OCI-M2 (cell line): ENCODE measurements at regions not wholly inside any gene's neighbourhood (a gene's known extent, or its start where the extent isn't known, plus 50 kb on each side); places are given as distances from the start of the nearest gene placed in this dataset.

ENCODE experiments used
- DNase-seq: peaks from one replicate; lab custom pipeline; 2025; ENCODE audit not compliant: unreplicated experiment; lab: John Stamatoyannopoulos, UW

- DNase-seq: no peak
Observed at GRCh38 chr3:82942041-82942440, 1180.6 kb upstream of the GBE1 start.

GRCh38 chr3:82940124-82940523 lies 1178.7 kb upstream of the GBE1 start:
- DNase-seq: no peak

DNA sequence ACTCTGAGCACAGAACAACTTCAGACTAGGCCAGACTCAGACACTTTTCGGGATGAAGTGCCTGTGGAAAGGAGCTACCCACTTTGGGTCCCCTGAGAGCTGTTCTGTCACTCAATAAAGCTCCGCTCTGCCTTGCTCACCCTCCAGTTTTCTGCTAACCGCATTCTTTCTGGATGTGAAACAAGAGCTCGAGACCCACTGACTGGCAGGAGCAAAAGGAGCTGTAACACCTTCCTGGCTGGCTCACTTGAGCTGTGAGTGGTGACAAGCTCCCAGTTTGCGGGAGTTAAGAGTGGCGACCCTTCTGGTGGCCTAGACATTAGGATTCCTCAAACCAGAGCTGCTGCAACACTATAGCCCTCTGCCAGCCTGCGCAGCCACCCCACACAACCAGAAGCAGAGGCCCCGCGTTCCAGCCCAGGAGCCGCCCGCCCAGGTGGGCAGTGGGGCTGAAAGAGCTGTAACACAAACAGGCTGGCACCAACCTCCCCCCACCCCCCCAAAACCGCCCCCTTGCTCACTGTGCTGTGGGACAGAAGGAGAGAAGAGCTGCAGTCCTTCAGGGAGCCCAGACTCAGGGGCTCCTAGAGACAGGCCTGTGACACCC lies 1178.1 kb upstream of the GBE1 start:
- DNase-seq: no peak

DNA sequence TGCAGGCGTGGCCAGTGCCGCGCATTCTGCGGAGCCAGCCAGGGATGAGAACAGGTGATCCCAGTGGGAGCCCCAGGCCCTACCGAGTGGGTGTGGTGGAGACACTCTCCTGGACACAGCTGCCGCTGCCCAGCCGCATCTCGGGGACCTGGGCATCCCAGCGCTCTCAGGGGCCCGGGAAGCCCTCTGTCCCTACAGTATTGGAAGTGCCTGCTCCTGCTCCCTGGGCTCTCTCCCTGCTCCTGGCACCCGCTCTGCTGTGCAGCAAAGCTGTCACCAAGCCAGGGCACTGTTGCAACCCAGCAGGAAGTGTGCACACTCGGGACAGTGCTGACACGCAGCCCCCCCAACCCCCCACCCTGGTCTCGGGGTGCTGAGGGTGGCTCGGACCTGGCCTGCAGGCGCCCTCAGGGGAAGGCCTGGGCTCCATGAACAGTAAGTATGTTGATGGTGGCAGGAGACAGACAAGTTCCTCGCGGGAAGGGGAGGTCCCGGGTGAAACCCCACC lies 1177.4 kb upstream of the GBE1 start:
- no peak for DNase-seq

DNA sequence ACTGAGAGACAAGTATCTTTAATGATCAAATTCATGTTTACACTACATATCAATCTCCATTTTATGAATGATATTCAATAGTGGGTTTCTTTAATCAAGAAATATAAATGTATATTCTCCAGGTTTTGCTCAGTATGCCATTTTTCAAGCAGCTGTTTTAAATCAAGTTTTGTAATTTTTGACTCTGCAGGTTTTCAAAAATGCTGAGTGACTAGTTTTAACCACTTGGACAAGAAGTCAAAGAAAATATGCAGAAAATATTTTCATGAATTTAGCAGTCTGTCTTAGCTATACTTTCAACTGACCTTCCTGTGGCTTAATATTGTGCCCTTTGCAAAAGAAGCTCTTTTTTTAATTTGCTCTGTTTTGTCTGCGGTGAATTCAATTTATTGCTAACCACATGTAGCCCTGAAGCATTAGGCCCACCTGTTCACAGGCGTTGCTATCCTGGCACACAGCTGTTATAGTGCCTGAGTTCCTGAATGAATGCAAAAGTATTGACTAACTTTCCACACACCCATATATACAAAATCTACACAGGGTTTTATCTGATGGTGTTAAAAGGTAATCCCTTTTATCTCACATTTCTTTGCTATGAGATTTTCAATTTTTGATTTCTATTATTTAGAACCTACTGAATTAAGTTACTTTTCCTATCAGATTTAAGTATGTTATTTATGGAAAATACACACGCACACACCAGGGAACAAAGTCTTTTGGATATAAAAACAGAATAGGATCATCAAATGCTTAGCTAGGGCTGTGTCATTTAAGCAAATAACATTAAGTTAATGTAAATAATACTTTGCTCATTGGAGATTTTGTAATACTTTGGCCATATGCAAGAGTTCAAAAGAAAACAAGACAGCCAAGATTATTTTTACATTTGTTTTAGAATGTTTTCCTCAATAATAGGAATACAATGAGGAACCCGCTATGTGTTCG lies 1166.1 kb upstream of the GBE1 start:
- no peak for DNase-seq

DNA sequence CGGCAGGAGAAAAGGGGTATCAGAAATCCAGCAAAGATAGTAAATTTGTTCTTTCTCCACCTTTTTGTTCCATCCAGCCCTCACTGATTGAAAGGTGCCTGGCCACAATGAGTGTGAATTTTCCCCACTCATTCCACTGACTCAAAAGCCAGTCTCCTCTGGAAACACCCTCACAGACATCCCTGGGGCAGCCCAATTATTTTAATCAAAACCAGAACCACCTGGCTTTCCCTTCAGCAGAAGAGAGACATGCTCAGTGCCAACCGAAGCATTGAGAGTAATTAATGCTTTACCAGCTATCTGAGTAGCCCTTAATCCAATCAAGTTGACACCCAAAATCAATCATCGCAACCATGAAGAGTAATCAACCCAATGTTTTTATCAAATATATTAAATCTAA lies 1129.6 kb upstream of the GBE1 start:
- no peak for DNase-seq

DNA sequence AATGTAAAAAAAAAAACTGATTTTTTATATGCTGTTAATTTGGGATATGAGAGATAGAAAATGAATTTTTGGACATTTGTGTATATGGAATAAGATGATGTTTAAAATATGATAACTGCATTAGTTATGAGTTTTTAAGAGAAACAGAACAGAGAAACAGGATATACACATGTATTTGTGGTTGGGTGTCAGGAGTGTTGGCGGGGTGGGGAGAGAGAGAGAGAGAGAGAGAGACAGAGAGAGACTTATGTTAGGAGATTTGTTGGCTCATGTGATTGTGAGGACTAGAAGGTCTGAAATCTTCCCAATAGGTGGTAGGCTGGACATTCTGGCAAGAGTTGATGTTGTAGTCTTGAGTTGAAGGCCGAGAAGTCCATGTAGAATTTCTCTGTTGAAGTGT lies 1121.6 kb upstream of the GBE1 start:
- DNase-seq: no peak

GRCh38 chr3:82875401-82875800 lies 1114.0 kb upstream of the GBE1 start:
- no peak for DNase-seq

DNA sequence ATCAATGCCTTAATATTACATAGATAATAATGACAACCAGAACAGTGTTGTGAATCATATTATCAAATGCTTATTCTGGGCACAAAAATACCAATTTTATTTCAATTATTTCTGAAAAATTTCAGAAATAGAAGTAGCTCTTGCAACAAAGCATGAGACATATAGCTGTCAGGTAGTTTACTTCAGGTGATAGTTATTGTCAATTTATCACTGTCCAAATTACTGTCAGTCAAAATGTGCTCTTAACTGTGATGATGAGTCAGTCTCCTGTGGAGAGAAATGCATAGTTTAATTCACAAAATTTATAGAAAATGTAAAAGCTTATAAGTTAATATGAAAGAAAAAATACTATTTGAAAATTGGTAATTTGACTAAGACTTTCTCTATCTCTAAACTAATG lies 1078.4 kb upstream of the GBE1 start:
- DNase-seq: no peak

GRCh38 chr3:82834098-82834497 lies 1072.7 kb upstream of the GBE1 start:
- DNase-seq: no peak

DNA sequence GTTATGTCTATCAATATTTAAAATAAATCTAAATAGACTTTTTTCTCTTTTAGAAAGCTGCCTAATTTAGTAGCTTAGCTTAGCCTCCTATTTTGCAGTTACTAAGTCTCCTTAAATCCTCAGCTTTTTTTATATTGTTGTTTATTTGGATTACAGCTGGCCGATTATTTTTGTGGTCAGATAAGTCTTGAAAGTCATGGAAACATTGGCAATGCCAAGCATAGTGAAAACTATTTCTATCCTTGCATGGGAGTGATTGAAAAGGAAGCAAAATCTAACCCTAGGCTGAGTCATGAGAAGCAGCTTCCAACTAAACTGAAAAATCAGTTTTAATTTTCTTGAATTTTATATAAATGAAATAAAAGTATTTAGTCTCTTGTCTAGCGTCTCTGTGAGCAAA lies 1063.0 kb upstream of the GBE1 start:
- DNase-seq: no peak

GRCh38 chr3:82816086-82816485 lies 1054.6 kb upstream of the GBE1 start:
- DNase-seq: no peak

DNA sequence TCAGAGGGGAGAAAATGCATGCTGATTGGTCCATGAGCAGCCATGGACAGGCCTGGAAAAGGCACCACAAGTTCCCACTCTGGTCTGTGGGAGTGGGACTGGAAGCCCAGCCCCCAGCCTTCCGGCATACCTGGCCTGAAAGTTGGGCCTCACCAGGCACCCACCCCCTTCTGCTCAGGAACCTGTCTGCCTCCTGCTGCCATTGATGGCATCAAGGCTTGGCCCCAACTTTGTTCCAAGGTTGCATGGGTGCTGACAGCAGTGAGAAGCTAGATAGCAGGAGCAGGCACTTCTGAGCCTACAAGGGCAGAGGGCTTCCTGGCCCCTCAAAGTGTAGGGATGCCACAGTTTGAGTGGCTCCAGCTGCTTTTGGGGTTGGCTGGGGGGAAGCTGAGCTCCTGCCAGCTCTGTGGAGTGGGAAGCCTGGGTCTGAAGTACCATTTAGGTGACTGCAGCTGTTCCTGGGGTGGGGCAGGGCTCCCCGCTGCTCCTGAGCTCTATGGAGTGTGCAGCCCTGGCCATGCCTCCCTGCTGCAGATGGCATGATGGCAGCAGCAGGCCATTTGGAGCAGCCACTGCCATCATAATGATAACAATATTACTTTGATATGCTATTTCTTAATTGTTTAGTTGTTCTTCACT lies 1054.1 kb upstream of the GBE1 start:
- no peak for DNase-seq

DNA sequence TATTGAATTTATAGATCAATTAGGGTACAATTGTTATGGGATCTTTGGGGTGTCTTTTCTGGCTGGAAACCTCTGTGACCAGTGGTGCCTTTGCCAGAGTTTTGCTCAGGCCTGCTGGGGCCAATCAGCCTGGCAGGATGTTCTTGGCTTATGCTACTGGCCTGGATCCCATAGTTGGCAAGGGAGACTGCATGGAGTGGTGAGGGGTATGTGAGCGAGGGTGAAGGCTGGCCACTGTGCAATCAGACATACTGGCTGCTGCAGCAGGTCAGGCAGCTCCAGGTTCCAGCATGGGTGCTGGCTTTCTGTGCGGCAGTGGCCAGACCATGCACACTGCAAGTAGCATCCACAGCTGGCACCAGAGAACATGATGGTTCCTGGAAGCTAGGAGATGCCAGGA lies 1053.2 kb upstream of the GBE1 start:
- no peak for DNase-seq

DNA sequence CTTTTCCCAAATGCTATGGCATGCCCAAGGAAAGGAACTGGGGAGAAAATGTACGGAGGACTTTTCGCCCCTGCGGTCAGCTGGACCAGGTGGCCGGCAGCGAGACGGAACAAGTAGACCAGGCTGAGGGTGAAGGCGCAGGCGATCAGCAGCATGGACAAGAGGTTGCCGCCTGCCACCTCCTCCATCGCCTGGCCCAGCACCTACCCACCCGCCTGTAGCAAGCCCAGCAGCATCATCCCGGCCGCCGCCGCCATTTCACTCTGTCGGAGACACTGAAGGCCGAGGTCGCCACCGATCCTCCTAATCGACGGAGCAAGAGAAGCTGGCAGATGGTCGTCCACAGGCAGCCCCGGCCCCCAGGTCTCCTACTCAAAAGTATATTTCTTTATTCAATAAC lies 1046.3 kb upstream of the GBE1 start:
- no peak for DNase-seq

DNA sequence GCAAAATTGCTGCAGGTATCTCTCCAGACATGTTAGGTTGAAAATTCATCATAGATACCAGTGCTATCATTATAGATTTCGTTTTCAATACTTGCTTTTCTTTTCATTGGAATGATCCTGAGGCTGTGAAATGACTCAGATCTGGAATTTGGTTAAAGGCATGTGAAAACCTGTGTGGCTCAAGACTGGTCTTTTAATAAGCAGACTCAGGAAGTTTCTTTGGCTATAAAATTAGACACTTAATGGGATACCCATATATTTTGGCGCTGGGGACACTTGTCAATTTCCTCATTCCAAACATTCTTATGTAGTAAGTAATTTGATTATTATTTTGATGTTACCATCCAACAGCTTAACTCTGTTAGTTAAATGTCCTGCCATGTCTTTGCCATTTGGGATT lies 1041.1 kb upstream of the GBE1 start:
- no peak for DNase-seq

- no peak for DNase-seq
Observed at GRCh38 chr3:82800248-82800647, 1038.8 kb upstream of the GBE1 start.

DNA sequence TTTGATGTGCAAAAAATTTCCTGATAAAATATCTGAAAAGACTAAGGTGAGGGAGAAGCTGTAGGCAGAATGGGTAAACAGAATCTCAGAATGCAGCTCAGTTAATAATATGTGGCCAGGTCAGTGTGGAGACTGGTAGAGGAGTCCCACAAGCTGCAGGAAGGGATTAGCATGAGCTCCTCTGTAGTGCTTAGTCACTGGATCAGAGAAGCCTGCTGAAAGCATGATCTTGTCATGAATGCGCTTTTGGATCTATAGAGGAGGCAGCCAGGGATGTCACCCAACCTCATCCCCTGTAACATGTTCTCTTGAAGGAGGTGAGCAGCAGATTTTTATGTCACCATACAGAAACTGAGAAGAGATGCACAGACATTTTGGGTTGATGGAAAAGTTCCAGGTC lies 1035.3 kb upstream of the GBE1 start:
- no peak for DNase-seq

DNA sequence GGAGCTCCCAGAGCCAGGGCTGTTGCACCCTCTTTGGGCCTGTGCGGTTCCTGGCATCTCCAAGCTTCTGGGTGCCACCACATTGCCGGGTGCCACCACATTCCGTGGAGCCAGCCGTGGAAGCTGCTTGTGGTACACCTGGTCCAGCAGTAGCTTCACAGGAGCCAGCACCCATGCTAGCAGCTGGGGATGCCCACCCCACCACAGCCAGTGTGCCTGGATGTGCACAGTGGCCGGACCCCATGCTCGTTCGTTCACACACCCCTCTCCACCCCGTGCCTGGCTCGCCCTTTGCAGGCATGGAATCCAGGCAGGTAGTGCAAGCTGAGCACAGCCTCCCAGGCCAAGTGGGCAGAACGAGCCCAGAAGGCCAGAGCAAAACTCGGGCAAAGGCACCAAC lies 1029.8 kb upstream of the GBE1 start:
- no peak for DNase-seq

GRCh38 chr3:82790307-82791097 lies 1029.1 kb upstream of the GBE1 start:
- no peak for DNase-seq

- no peak for DNase-seq
Observed at GRCh38 chr3:82783194-82783593, 1021.7 kb upstream of the GBE1 start.
